ENCODE measurements at regions not wholly inside any gene's neighbourhood (a gene's known extent, or its start where the extent isn't known, plus 50 kb on each side); places are given as distances from the start of the nearest gene placed in this dataset.

- no peak for DNase-seq
- intact Hi-C loops (cut with DNase I), result no loop called here
These were observed 120.2 kb downstream of the EMP1 start for GRCh38 chr12:13316587-13317246.

GRCh38 chr12:13313886-13314285, 117.4 kb downstream of the EMP1 start:
- DNase-seq, result no peak
- intact Hi-C loops (cut with DNase I), result no loop called here

GRCh38 chr12:13311551-13311950, 115.0 kb downstream of the EMP1 start:
- no peak for DNase-seq
- intact Hi-C loops (cut with DNase I), result no loop called here

GRCh38 chr12:13307143-13307816, 110.8 kb downstream of the EMP1 start:
- intact Hi-C loops (cut with DNase I), result no loop called here
- no peak for DNase-seq

GRCh38 chr12:13304924-13305323, 108.4 kb downstream of the EMP1 start:
- DNase-seq, result no peak
- intact Hi-C loops (cut with DNase I), result no loop called here

- intact Hi-C loops (cut with DNase I), result no loop called here
- no peak for DNase-seq
These were observed 102.9 kb downstream of the EMP1 start for GRCh38 chr12:13299457-13299856.

- intact Hi-C loops (cut with DNase I), result no loop called here
These were observed 96.6 kb downstream of the EMP1 start for GRCh38 chr12:13293096-13293495.

GRCh38 chr12:13289653-13290289, 93.2 kb downstream of the EMP1 start:
- intact Hi-C loops (cut with DNase I), result no loop called here
- no peak for DNase-seq

More at GRCh38 chr12:13293096-13293495, 96.6 kb downstream of the EMP1 start:
- no peak for DNase-seq

GRCh38 chr12:13288937-13289652, 92.6 kb downstream of the EMP1 start:
- intact Hi-C loops (cut with DNase I), result no loop called here
- DNase-seq, result no peak

GRCh38 chr12:13288501-13288900, 92.0 kb downstream of the EMP1 start:
- DNase-seq, result no peak
- intact Hi-C loops (cut with DNase I), result no loop called here

- no peak for DNase-seq
- intact Hi-C loops (cut with DNase I), result no loop called here
These were observed 87.3 kb downstream of the EMP1 start for GRCh38 chr12:13283867-13284266.

- DNase-seq, result no peak
- intact Hi-C loops (cut with DNase I), result no loop called here
These were observed 86.3 kb downstream of the EMP1 start for GRCh38 chr12:13282861-13283260.

- peak; percentile 50 to 89 (median 76) for DNase-seq
- intact Hi-C loops (cut with DNase I), result no loop called here
These were observed 81.8 kb downstream of the EMP1 start for GRCh38 chr12:13278249-13278787.

GRCh38 chr12:13277293-13277692, 80.8 kb downstream of the EMP1 start:
- no peak for DNase-seq
- intact Hi-C loops (cut with DNase I), result no loop called here

- peak in 5 of 42 donors; percentile 19 to 45 (median 22) for DNase-seq
- intact Hi-C loops (cut with DNase I), result no loop called here
These were observed 78.9 kb downstream of the EMP1 start for GRCh38 chr12:13275241-13276085.

GRCh38 chr12:13273850-13274249, 77.3 kb downstream of the EMP1 start:
- intact Hi-C loops (cut with DNase I), result no loop called here

GRCh38 chr12:13273097-13273496, 76.6 kb downstream of the EMP1 start:
- intact Hi-C loops (cut with DNase I), result no loop called here
- no peak for DNase-seq

More at GRCh38 chr12:13273850-13274249, 77.3 kb downstream of the EMP1 start:
- DNase-seq, result peak in 39 of 42 donors; percentile 16 to 83 (median 51)

GRCh38 chr12:13270817-13271216, 74.3 kb downstream of the EMP1 start:
- no peak for DNase-seq
- intact Hi-C loops (cut with DNase I), result no loop called here

All from head of caudate nucleus (tissue), 42 donors.